HG02610 (cell line): ENCODE measurements at regions not wholly inside any gene's neighbourhood (a gene's known extent, or its start where the extent isn't known, plus 50 kb on each side); places are given as distances from the start of the nearest gene placed in this dataset.
"Not testable (repeated sequence)": the region's sequence is repeated elsewhere in the genome, so short reads cannot be mapped to it uniquely, and the experiment has no call there.

ENCODE experiments used
- ATAC-seq: cut with Tn5 transposase; IDR thresholded peaks from one replicate; pipeline ENCODE4 v1.9.1; 2021; ENCODE audit warnings: mild to moderate bottlenecking, moderate library complexity; ENCODE audit not compliant: unreplicated experiment

DNA sequence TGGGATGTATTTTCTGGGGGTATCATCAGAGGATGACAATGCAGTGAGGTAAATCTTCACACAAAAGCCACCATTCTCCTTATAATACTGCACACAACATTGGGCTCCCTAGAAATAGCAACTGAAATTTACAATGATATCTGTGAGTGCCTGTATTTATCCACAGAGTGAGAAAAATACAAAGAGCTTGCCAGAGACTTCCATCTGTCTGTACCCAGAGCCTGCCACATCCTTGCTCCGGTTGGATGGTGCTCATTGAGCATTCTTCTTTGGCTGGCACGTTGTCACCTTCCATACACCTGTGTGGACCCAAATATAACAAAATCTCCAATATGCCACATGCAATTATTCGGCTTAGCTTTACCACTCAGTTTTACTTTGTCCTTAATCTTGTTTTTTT, 189.5 kb upstream of the UFM1 start:
- ATAC-seq: no peak

- ATAC-seq: no peak
Measured at GRCh38 chr13:38159710-38160109, 189.9 kb upstream of the UFM1 start.

DNA sequence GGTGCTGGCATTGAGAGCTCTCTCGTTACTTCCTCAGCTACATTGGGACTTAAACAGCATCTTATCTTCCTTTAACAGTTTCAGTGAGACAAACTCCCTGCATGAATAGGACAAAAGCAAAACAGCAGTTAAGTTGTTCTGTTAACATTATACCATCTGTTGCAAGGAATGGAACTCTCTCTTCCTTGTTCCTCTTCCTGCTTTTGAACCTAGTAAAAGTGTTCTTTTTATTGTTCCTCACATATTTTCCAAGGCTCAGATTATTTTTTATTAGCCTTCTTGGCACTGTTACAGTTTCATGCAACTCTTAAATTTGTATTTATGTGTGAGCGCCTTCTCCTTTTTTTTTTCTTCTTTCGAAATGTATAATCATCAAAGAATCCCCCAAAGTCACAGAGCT, 202.6 kb upstream of the UFM1 start:
- ATAC-seq: no peak

DNA sequence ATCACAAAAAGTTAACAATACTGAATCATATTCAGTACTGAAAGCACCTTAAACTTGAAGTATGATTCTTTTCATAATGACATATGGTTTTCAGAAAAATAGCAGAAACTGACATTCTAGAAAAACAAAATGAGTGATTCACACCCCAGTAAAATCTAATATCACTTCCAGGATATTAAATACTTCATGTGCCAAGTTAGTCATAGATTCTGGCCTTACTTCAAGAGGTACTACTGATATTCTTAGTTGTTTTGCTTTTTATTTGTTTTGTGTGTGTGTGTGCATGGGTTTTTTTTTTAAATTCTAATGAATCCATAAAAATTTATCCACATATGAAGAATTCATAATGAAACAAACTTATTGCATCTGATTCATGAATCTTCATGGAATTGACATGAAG, 207.9 kb upstream of the UFM1 start:
- no peak for ATAC-seq

DNA sequence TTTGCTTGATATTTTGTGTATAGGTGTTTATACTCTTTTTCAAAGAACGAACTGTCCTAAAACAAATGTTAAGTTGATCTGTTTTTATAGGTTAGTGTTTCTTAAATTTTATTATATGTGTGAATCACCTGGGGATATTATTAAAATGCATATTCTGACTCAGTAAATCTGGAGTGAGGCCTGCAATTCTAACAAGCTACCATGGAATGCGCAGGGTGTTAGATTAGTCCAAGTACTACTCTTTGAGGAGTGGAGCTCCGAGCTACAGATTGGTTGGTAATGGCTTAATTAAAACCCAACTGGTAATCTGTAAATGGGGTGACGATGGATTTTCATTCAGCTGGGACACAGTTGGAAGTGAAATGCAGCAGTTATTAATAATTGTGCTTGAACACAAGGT, 214.1 kb upstream of the UFM1 start:
- no peak for ATAC-seq

GRCh38 chr13:38121267-38121666, 228.4 kb upstream of the UFM1 start:
- ATAC-seq: no peak

DNA sequence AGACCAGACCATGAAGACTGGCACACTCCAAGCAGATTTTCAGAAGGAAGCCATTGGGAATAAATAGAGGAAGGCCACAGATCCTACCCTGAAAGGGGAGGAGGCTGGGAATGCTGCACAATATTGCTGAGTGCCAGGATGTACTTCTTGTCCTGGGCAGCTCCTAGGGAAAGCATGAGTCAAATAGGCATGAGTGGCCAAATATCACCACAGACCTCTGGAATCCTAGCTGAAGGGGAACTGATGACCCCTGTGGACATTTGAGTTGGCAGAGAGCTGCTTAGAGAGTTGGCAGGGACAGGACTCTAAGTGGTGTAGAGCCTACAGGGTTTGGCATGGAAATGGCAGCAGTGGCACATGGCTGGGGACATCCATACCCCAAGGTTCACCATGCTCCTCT, 234.3 kb upstream of the TRPC4 start:
- ATAC-seq: no peak

- no peak for ATAC-seq
Measured at GRCh38 chr13:38099751-38100150, 230.2 kb upstream of the TRPC4 start.

GRCh38 chr13:38093425-38093824, 223.9 kb upstream of the TRPC4 start:
- no peak for ATAC-seq

DNA sequence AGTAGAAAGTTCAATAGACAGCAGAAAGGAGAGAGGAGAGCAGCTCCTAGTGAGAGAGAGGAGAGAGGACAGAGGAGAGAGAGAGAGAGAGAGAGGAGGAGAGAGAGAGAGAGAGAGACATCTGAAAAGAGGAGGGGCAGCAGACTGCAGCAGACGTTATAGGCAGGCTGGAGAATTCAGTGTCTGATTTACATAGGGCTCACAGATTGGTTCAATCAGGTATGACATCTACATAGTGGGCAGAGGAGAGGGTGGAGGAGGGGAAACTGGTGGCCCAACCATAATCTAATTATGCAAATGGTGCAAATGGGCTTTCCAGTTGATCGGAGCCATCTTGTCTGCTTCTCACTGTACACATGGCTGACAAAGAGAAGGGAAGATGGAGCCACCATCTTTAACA, 221.3 kb upstream of the TRPC4 start:
- ATAC-seq: no peak

GRCh38 chr13:38086721-38087120, 217.1 kb upstream of the TRPC4 start:
- ATAC-seq: no peak

GRCh38 chr13:38086013-38086412, 216.4 kb upstream of the TRPC4 start:
- ATAC-seq: no peak

DNA sequence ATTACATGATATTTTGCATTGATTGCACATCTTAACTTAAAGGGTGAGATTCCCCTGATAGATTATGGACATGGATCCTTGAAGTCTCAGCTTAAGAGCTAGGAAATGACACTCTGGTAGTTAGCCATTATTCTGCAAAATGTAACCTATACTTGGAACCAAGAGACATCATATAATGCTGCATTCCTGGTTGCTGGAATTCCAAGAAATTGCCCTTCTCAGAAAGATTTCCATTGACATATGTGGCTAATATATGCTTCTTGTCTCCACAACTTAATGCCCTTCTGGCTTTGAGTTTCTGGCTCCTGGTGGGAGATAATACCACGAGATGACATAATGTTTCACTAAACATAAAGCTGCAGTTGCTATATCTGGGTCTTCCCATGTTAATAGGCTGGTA, 204.4 kb upstream of the TRPC4 start:
- ATAC-seq: no peak

GRCh38 chr13:38072696-38073095, 203.1 kb upstream of the TRPC4 start:
- no peak for ATAC-seq

- not testable (repeated sequence) for ATAC-seq
Measured at GRCh38 chr13:38071340-38071739, 201.8 kb upstream of the TRPC4 start.

DNA sequence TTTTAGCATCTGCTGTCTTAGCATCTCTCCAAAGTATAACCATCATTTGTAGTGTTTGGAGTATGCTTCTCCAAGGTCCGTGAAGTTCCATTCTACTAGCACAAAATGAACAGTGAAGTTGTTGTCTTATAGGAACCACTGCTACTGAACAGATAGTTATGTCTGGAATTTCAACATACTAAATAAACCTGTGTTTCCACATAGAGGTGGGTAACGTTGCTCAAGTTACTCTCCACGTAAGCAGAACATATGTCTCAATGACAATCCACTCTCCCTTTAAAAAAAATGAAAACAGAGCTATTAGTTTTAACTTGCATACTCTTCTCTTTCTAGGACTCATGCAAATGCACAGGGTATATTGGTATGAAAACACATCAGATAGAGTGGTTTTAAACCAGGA, 184.3 kb upstream of the TRPC4 start:
- no peak for ATAC-seq

GRCh38 chr13:38046049-38046376, 176.4 kb upstream of the TRPC4 start:
- ATAC-seq: no peak

- ATAC-seq: peak; percentile 73
Measured at GRCh38 chr13:38045278-38046048, 175.9 kb upstream of the TRPC4 start.

DNA sequence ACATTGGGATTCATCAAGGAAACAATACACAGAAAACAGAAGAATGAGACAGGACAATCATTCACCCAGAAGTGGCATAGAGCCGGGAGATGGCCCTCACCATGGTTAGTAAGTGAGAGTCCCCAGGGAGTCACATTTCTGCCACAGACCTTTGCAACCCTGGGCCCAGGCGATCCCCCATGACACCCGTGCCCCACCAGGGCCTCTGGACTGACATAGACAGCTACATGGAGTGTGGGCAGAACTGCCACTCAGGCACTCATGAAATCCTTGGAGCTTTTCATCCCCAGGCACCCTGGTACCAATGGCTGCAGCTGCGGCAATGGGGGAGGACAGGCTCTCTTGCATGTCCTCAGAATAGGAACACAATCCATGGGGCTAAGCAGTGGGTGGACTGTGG, 174.5 kb upstream of the TRPC4 start:
- no peak for ATAC-seq

GRCh38 chr13:38042771-38043170, 173.2 kb upstream of the TRPC4 start:
- ATAC-seq: no peak

DNA sequence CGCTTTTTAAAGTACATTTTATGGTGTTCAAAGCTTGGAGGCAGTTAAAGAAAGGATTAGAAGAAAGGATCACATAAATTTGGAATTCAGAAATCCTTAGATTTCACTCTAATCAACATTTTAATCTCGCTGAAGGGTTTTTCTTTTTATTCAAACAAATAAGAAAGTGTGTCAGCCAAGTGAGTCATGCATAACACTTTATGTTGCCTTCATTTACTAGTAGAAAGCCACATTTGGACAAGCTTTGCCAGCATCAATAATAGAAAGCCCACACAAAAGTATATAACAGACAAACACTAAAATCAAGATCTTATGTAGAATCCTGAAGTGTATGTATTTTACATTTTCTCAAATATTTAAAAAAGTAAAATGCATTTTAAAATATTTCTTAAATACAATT, 154.9 kb upstream of the TRPC4 start:
- ATAC-seq: no peak

- no peak for ATAC-seq
Measured at GRCh38 chr13:38017320-38017719, 147.7 kb upstream of the TRPC4 start.

- ATAC-seq: no peak
Measured at GRCh38 chr13:38013676-38014075, 144.1 kb upstream of the TRPC4 start.
